ENCODE measurements at regions not wholly inside any gene's neighbourhood (a gene's known extent, or its start where the extent isn't known, plus 50 kb on each side); places are given as distances from the start of the nearest gene placed in this dataset.

GRCh38 chr5:86983208-86983607, 284.5 kb upstream of the RASA1 start:
- TF ChIP-seq CTCF (IDR thresholded peaks at IDR 0.05) (no peak), POLR2A (IDR thresholded peaks at IDR 0.05) (no peak)

Data from lower leg skin (tissue), 3 donors.